Karpas-422 (cell line): ENCODE measurements at regions not wholly inside any gene's neighbourhood (a gene's known extent, or its start where the extent isn't known, plus 50 kb on each side); places are given as distances from the start of the nearest gene placed in this dataset.

ENCODE experiments used
- DNase-seq: peaks from one replicate; pipeline ENCODE4 v3.0.0-alpha.2; 2015
- H2AFZ ChIP-seq: fragments of 200-600 bp; sonication (generic); 2 replicates; pipeline ENCODE4 v1.6.1; 2014; ENCODE audit warnings: antibody characterized with exemption, low read length, mixed read lengths
- H3K27ac ChIP-seq: fragments of 200-600 bp; sonication (generic); 2 replicates; pipeline ENCODE4 v1.5.1; 2014; ENCODE audit warnings: mild to moderate bottlenecking, low read length, moderate library complexity
- H3K27me3 ChIP-seq: fragments of 200-600 bp; sonication (generic); 2 replicates; pipeline ENCODE4 v1.6.1; 2014; ENCODE audit warnings: low read length, mixed read lengths
- H3K36me3 ChIP-seq: fragments of 200-600 bp; sonication (generic); 2 replicates; pipeline ENCODE4 v1.6.1; 2014; ENCODE audit warnings: low read length, mixed read lengths; ENCODE audit not compliant: insufficient read depth
- H3K4me1 ChIP-seq: fragments of 200-600 bp; sonication (generic); 2 replicates; pipeline ENCODE4 v1.6.1; 2014; ENCODE audit warnings: mild to moderate bottlenecking, low read length, mixed read lengths
- H3K4me2 ChIP-seq: fragments of 200-600 bp; sonication (generic); 2 replicates; pipeline ENCODE4 v1.6.1; 2014; ENCODE audit warnings: low read length, low read depth, mild to moderate bottlenecking; ENCODE audit not compliant: poor library complexity, severe bottlenecking
- H3K4me3 ChIP-seq: fragments of 200-600 bp; sonication (generic); 2 replicates; pipeline ENCODE4 v1.5.1; 2014; ENCODE audit warnings: mild to moderate bottlenecking, antibody characterized with exemption, low read length, mixed read lengths
- H3K79me2 ChIP-seq: fragments of 200-600 bp; sonication (generic); 2 replicates; pipeline ENCODE4 v1.6.1; 2014; ENCODE audit warnings: mild to moderate bottlenecking, low read length, mixed read lengths
- H3K9ac ChIP-seq: fragments of 200-600 bp; sonication (generic); 2 replicates; pipeline ENCODE4 v1.6.0; 2014; ENCODE audit warnings: low read length
- H3K9me2 ChIP-seq: fragments of 200-600 bp; sonication (generic), shearing (Covaris generic); replicated peaks from 2 replicates; pipeline ENCODE4 v1.6.0; 2014; ENCODE audit warnings: mild to moderate bottlenecking, low read length, moderate library complexity; ENCODE audit not compliant: insufficient read depth
- H3K9me3 ChIP-seq: fragments of 300-700, 200-600 bp; sonication (generic); 2 replicates; pipeline ENCODE4 v1.6.1; 2014; ENCODE audit warnings: low read length, mixed read lengths
- H4K20me1 ChIP-seq: fragments of 200-600 bp; sonication (generic); 2 replicates; pipeline ENCODE4 v1.6.1; 2014; ENCODE audit warnings: mild to moderate bottlenecking, antibody characterized with exemption, low read length, low read depth; ENCODE audit not compliant: insufficient read depth

- no peak overlapping the region for H3K4me2 ChIP-seq
- no peaks in the 10 kb centered on the region for H3K9me3 ChIP-seq
- no peaks in the 10 kb centered on the region for H3K27me3 ChIP-seq
- H3K9me2 ChIP-seq = no peaks in the 10 kb centered on the region
- no peaks in the 10 kb centered on the region for H3K4me1 ChIP-seq
- no peak overlapping the region for H3K9ac ChIP-seq
- H3K27ac ChIP-seq = no peak overlapping the region
- no peak overlapping the region for H2AFZ ChIP-seq
- H4K20me1 ChIP-seq = no peaks in the 10 kb centered on the region
- no peaks in the 10 kb centered on the region for H3K36me3 ChIP-seq
- H3K4me3 ChIP-seq = no peak overlapping the region
- no peak for DNase-seq
- no peaks in the 10 kb centered on the region for H3K79me2 ChIP-seq
These were observed 90.6 kb upstream of the PPP2R2D start for GRCh38 chr10:131810036-131810804.

- H3K27ac ChIP-seq = no peak overlapping the region
- DNase-seq = no peak
- H3K9ac ChIP-seq = no peak overlapping the region
- no peak overlapping the region for H2AFZ ChIP-seq
- H3K4me3 ChIP-seq = no peak overlapping the region
- H3K79me2 ChIP-seq = no peaks in the 10 kb centered on the region
- no peak overlapping the region for H3K4me2 ChIP-seq
- no peaks in the 10 kb centered on the region for H3K9me2 ChIP-seq
- H4K20me1 ChIP-seq = no peaks in the 10 kb centered on the region
- H3K9me3 ChIP-seq = no peaks in the 10 kb centered on the region
- no peaks in the 10 kb centered on the region for H3K27me3 ChIP-seq
- H3K36me3 ChIP-seq = no peaks in the 10 kb centered on the region
- H3K4me1 ChIP-seq = no peaks in the 10 kb centered on the region
These were observed 89.8 kb upstream of the PPP2R2D start for GRCh38 chr10:131810805-131811629.

- Histone ChIP-seq H4K20me1 (no peaks in the 10 kb centered on the region), H3K27me3 (no peaks in the 10 kb centered on the region), H3K4me1 (no peaks in the 10 kb centered on the region), H3K4me3 (no peak overlapping the region), H3K79me2 (no peaks in the 10 kb centered on the region), H3K9me2 (no peaks in the 10 kb centered on the region), H3K36me3 (no peaks in the 10 kb centered on the region), H3K9ac (no peak overlapping the region), H3K27ac (no peak overlapping the region), H3K4me2 (no peak overlapping the region), H3K9me3 (no peaks in the 10 kb centered on the region), H2AFZ (no peak overlapping the region)
- no peak for DNase-seq
These were observed 89.0 kb upstream of the PPP2R2D start for GRCh38 chr10:131811630-131812403.

GRCh38 chr10:131812736-131813604 is 87.8 kb upstream of the PPP2R2D start:
- Histone ChIP-seq H3K79me2 (no peaks in the 10 kb centered on the region), H2AFZ (no peak overlapping the region), H3K9me2 (no peaks in the 10 kb centered on the region), H3K9ac (no peak overlapping the region), H3K4me1 (no peaks in the 10 kb centered on the region), H3K27me3 (no peaks in the 10 kb centered on the region), H3K27ac (no peak overlapping the region), H3K4me2 (no peak overlapping the region), H3K4me3 (no peak overlapping the region), H4K20me1 (no peaks in the 10 kb centered on the region), H3K36me3 (no peaks in the 10 kb centered on the region), H3K9me3 (no peaks in the 10 kb centered on the region)
- DNase-seq = no peak

GRCh38 chr10:131814567-131815265 is 86.1 kb upstream of the PPP2R2D start:
- H3K9ac ChIP-seq = no peak overlapping the region
- no peaks in the 10 kb centered on the region for H3K79me2 ChIP-seq
- H3K27me3 ChIP-seq = no peaks in the 10 kb centered on the region
- H3K27ac ChIP-seq = no peak overlapping the region
- no peak overlapping the region for H3K4me2 ChIP-seq
- no peak overlapping the region for H3K4me3 ChIP-seq
- no peaks in the 10 kb centered on the region for H3K9me2 ChIP-seq
- DNase-seq = no peak
- H3K9me3 ChIP-seq = no peaks in the 10 kb centered on the region
- H3K36me3 ChIP-seq = no peaks in the 10 kb centered on the region
- H4K20me1 ChIP-seq = no peaks in the 10 kb centered on the region
- no peaks in the 10 kb centered on the region for H3K4me1 ChIP-seq
- no peak overlapping the region for H2AFZ ChIP-seq

GRCh38 chr10:131815266-131816156 is 85.3 kb upstream of the PPP2R2D start:
- no peak for DNase-seq
- Histone ChIP-seq H3K79me2 (no peaks in the 10 kb centered on the region), H3K4me3 (no peak overlapping the region), H3K36me3 (no peaks in the 10 kb centered on the region), H3K9me2 (no peaks in the 10 kb centered on the region), H3K4me2 (no peak overlapping the region), H3K9me3 (no peaks in the 10 kb centered on the region), H3K4me1 (no peaks in the 10 kb centered on the region), H3K27ac (no peak overlapping the region), H3K9ac (no peak overlapping the region), H2AFZ (no peak overlapping the region), H4K20me1 (no peaks in the 10 kb centered on the region), H3K27me3 (no peaks in the 10 kb centered on the region)
